ENCODE measurements at regions not wholly inside any gene's neighbourhood (a gene's known extent, or its start where the extent isn't known, plus 50 kb on each side); places are given as distances from the start of the nearest gene placed in this dataset.
"Not testable (repeated sequence)": the region's sequence is repeated elsewhere in the genome, so short reads cannot be mapped to it uniquely, and the experiment has no call there.

- no peak for DNase-seq
Measured at GRCh38 chr1:185464777-185465176, 147.7 kb upstream of the IVNS1ABP start.

DNA sequence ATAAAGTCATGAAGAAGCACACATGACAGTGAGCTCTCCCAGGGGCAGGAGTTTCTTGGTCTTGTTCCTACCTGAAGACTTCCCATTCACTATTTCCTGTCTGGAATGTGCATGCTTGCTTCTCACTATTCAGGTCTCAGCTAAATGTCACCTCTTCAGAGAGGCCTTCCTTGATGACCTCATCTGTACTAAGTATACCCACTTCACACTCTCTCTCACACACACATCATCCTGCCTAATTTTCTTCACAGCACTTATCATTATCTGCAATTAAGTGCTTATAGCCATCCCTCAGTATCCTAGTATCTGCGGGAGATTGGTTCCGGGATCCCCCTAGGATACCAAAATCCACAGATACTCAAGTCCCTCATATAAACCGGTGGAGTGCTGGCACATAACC, 146.4 kb upstream of the IVNS1ABP start:
- DNase-seq: no peak

- DNase-seq: no peak
Measured at GRCh38 chr1:185463011-185463410, 146.0 kb upstream of the IVNS1ABP start.

- not testable (repeated sequence) for DNase-seq
Measured at GRCh38 chr1:185460723-185461122, 143.7 kb upstream of the IVNS1ABP start.

GRCh38 chr1:185459141-185459540, 142.1 kb upstream of the IVNS1ABP start:
- no peak for DNase-seq

GRCh38 chr1:185458670-185459069, 141.6 kb upstream of the IVNS1ABP start:
- DNase-seq: no peak

GRCh38 chr1:185453496-185454192, 136.6 kb upstream of the IVNS1ABP start:
- no peak for DNase-seq

GRCh38 chr1:185450917-185451316, 133.9 kb upstream of the IVNS1ABP start:
- no peak for DNase-seq

DNA sequence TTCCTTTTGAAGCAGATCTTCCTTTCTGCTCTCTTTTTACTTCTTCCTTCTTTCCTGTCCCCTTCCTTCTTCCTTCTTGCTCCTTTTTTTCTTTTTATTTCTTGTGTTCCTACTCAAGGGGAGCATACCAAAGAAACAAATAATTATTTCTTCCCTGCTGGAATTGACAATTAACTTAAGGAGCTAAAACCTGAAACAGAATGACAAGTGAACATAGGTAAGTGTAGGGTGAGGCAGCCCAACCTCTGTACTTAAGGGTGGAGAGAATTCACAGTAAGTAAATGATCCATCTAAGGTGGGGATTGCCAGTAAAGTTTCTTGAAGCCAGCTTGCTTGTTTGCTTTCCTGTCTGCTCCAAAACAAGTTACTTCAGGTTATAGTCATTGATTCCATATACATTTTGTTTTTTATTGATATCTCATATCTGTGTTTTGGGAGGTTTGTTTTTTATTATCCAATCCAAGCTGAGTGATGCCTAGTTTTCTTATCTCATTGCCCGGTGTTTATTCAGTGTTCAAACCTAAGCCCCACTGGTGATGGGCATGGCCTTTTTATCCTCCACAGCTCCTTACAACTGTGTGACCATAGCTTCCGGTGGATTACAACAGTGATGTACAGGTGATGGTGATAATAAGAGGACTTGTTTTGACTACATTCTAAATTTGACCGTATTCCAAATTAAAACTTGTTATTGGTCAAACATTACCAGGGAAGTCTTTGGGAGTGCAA, 133.2 kb upstream of the IVNS1ABP start:
- no peak for DNase-seq

GRCh38 chr1:185449378-185450059, 132.5 kb upstream of the IVNS1ABP start:
- no peak for DNase-seq

GRCh38 chr1:185448591-185449186, 131.6 kb upstream of the IVNS1ABP start:
- no peak for DNase-seq

- DNase-seq: no peak
Measured at GRCh38 chr1:185446131-185446530, 129.1 kb upstream of the IVNS1ABP start.

DNA sequence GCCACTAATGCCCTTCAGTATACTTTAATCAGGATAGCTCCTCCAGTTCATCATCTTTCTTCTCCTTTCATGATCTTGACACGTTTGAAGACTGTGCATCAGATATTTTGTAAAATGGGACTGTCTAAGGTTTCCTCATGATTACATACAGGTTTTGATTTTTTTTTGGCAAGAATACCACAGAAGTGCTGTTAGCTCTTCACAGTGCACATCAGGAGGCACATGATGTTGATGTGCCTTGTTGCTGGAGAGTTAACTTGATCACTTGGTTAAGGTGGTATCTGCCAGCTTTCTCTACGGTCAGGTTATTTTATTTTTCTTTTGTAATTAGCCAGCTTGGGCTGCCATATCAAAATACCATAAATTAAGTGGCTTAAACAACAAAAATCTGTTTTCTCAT, 128.6 kb upstream of the IVNS1ABP start:
- no peak for DNase-seq

- no peak for DNase-seq
Measured at GRCh38 chr1:185444676-185445075, 127.6 kb upstream of the IVNS1ABP start.

GRCh38 chr1:185442050-185442449, 125.0 kb upstream of the IVNS1ABP start:
- DNase-seq: no peak

DNA sequence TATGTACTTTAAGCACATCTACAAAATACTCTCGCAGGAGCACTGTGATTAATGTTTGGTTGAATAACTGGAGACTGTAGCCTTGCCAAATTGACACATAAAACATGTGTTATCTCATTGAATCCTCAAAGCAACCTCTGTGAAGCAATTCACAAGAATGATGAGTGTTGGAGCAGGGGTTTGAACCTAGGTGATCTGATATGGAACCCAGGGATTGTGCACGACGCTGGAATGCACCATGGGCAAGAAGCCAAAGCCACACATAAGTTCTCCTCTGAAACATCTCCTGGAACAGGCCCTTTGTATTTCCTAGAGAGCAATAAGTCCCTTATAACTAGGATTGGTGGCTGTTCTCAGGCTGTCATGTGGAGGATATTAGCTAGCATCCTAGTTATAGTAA, 124.6 kb upstream of the IVNS1ABP start:
- DNase-seq: no peak

- DNase-seq: no peak
Measured at GRCh38 chr1:185440877-185441276, 123.8 kb upstream of the IVNS1ABP start.

GRCh38 chr1:185439727-185440415, 122.8 kb upstream of the IVNS1ABP start:
- peak in 1 of 5 donors; percentile 95 for DNase-seq

- DNase-seq: no peak
Measured at GRCh38 chr1:185438936-185439335, 121.9 kb upstream of the IVNS1ABP start.

GRCh38 chr1:185435696-185436379, 118.8 kb upstream of the IVNS1ABP start:
- peak in 1 of 5 donors; percentile 19 for DNase-seq

DNA sequence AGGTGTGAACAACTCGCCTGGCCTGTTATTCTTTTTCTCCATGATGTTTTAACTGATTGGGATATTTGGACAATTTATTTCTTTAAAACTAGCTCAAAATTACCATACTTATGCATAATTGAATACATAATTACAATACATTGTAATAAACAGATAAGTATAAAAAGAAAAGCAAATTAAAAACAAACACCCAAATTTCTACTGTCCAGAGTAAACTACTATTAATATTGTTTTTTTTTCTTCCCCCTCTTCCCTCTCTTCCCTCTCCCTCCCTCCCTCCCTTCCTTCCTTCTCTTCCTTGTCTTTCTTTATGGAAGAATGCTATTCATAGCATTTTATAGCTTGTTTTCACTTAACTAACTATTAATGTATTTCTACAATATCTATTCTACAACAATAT, 117.7 kb upstream of the IVNS1ABP start:
- no peak for DNase-seq

DNA sequence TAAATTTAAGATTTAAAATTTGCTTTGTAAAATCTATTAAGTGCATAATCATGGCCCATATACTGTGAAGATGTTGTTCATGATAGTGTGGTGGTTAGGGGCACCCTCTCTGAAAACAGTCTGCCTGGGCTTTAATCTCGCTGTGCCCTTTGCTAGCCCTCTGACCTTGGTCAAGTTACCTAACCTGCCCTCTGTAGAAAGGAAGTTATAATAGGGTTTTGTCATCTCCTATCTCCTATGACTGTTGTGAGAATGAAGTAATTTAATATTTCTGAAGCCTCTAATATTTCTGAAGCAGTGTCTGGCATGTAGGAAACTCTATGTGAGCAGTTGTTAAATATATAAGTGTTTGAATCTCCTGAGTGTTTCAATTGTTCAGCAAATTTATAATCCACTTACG, 116.6 kb upstream of the IVNS1ABP start:
- no peak for DNase-seq
